Fibroblast of skin of back (primary cell): ENCODE measurements at regions not wholly inside any gene's neighbourhood (a gene's known extent, or its start where the extent isn't known, plus 50 kb on each side); places are given as distances from the start of the nearest gene placed in this dataset.
"Not testable (repeated sequence)": the region's sequence is repeated elsewhere in the genome, so short reads cannot be mapped to it uniquely, and the experiment has no call there.

Experiments used
- DNase-seq: peaks from one replicate; pipeline ENCODE4 v3.0.0-alpha.2; 2013

GRCh38 chr11:22567759-22568158 is 57.9 kb downstream of the FANCF start:
- DNase-seq, result no peak

GRCh38 chr11:22566293-22566692 is 59.3 kb downstream of the FANCF start:
- DNase-seq, result no peak

- DNase-seq, result no peak
Measured at GRCh38 chr11:22561283-22561682, 64.3 kb downstream of the FANCF start.

DNA sequence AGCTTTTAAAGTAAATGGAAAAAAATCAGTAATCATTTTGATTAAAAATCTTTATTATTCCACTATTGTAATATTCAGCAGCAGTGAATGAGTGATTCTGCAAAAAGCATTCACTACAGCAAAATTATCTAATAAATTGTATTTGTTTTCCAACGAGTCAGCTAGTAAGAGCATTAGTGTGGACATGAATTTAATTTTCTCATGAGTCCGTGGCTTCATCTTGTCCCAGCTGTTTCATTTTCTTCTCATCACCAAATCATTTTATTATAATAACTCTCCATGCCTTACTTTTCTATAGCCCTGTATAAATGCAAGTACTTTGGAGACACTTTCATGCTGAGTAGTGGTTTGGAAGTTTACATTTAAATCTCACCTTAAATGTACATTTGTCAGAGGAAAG is 66.2 kb downstream of the FANCF start:
- DNase-seq, result no peak

DNA sequence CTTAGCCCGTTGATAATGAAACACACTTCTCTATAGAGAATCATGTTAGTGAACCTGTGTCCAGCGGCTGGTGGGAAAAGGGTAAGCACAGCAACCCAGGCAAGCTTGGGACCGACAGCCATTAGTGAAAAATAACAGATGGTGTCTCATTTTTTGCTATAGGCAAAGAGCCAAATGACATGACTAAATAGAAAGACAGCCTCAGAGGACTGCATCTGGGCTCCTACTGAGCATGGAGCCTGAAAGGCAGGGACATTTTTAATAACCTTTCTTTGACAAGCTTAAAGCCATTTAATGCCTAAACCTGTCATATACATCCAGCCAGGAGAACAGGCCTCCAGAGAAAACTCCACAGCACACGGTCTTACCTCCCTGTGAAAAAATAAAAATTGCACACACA is 67.0 kb downstream of the FANCF start:
- peak; percentile 57 for DNase-seq

DNA sequence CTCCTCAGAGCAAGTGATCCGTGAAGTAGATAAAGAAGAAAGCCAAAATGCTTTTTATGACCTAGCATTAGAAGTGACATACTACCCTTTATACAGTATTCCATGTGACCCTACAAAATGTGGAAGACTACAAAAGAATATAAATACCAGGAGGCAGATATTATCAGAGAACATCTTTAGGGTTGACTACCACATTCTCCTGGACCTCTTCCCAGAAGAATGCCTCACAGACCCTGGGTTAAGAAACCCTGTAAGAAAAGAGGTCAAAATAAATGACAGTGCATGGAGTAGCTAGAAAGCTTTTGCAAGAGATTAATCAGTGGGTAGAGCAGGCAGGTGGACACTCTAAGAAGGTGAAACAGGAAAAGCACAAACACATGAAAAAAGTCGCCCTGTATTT is 69.2 kb downstream of the FANCF start:
- peak; percentile 2 for DNase-seq

GRCh38 chr11:22555881-22556280 is 69.7 kb downstream of the FANCF start:
- peak; percentile 69 for DNase-seq

GRCh38 chr11:22554221-22554620 is 71.4 kb downstream of the FANCF start:
- DNase-seq, result peak; percentile 2

DNA sequence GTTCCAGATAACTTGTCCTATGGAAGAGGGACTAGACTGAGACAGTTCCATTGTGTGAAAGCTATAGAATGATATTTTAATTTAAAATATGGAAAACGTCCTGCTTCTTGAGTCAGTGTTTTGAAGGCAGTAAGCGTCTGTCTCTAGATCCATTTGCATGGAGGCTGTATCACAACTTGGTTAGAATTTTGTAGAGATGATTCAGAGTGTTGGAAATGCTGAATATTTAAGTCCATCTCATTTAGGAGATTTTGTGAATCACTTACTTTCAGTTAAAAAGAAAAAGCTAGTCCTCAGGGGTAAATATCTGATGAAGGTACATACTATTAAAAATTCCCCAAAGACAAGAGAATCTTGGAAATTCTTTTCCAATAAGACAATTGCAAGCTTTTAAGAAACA is 72.7 kb downstream of the FANCF start:
- DNase-seq, result no peak

DNA sequence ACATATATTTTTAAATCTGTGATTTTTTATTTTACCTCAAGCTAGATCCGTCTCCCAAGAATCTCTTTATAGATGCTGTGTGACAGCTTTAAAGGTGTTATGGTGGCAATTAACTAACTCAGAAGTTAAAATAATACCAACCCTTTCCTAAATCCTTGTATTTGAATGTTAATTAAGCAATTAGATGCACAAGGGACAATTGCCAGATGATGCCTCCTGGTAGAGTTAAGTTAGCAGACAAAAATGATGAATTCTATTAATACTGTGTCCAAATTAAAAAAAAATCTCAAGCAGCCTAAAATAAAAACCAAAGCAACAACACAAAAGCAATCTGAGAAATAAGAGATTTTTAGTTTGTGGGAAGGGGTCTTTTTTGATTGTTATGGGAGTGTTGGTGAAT is 78.9 kb downstream of the FANCF start:
- DNase-seq, result no peak

DNA sequence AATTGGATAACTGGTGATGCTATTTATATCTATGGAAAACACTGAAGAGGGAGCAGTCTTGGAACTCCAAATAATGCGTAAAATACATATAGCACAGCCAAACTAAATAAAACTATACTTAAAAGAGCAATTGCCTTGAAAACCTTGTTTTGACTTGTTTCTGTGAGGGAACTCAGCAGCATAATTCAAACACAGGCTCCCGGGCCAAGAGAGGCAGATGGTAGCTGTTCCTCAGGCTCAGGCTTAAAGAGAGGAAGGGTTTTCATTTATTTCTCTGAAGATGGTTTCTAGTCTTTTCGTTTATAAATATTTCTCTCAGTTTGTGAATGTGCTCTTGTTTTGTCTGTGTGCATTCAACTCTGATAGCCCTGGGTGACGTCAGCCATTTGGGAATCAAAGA is 82.4 kb downstream of the FANCF start:
- DNase-seq, result no peak

GRCh38 chr11:22539821-22540256 is 85.8 kb downstream of the FANCF start:
- DNase-seq, result peak; percentile 34

GRCh38 chr11:22536071-22536470 is 89.6 kb downstream of the FANCF start:
- DNase-seq, result no peak

DNA sequence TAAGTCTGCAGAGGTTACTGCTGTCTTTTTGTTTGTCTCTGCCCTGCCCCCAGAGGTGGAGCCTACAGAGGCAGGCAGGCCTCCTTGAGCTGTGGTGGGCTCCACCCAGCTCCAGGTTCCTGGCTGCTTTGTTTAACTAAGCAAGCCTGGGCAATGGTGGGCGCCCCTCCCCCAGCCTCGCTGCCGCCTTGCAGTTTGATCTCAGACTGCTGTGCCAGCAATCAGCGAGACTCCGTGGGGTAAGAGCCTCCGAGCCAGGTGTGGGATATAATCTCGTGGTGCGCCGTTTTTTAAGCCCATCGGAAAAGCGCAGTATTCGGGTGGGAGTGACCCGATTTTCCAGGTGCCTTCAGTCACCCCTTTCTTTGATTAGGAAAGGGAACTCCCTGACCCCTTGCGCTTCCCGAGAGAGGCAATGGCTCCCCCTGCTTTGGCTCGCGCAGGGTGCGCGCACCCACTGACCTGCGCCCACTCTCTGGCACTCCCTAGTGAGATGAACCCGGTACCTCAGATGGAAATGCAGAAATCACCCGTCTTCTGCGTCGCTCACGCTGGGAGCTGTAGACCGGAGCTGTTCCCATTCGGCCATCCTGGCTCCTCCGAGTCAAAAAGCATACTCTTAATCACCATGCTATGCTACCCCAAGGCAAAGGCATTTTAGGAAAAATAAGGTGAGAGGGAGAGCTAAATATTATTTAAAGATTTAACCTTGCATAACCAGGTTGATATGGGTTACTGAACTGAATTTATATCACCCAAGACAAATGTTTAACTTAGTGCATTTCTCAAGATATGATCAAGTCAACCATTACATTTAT is 96.8 kb downstream of the FANCF start:
- DNase-seq, result not testable (repeated sequence)

GRCh38 chr11:22522225-22522624 is 103.4 kb downstream of the FANCF start:
- no peak for DNase-seq

GRCh38 chr11:22521226-22521625 is 104.4 kb downstream of the FANCF start:
- peak; percentile 77 for DNase-seq

DNA sequence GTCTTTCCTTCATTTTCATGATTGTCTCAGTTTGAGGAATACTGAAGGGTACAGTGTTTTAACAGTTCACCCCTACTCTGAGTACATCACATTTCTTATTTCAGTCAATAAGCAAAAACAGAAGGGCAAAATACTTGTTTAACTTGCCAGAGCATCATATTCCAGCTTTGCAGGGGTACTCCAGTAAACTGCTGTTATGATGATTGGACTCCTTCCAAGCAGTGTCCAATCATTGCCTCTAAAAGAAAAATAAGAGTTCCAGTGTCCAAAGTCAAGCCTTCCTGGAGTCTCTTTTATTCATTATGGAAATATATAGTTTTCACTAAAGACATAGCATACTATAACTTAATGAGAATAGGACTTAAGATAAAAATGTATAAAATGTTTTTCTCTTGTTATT is 105.1 kb downstream of the FANCF start:
- peak; percentile 35 for DNase-seq

DNA sequence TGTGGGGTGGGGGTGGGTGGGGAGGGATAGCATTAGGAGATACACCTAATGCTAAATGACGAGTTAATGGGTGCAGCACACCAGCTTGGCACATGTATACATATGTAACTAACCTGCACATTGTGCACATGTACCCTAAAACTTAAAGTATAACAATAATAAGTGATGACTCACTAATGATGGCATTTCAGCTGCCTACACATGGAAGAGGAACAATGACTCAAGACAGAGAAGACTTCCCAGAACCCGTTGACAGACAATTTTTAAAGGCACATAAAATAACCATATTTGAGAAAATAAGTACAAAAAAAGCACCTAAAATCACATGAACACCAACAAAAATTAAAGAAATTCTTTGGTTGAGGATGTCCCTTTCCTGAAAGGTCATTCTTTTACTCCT is 107.3 kb downstream of the FANCF start:
- peak; percentile 6 for DNase-seq

GRCh38 chr11:22516111-22516510 is 109.5 kb downstream of the FANCF start:
- no peak for DNase-seq

- DNase-seq, result no peak
Measured at GRCh38 chr11:22512457-22512856, 113.2 kb downstream of the FANCF start.

DNA sequence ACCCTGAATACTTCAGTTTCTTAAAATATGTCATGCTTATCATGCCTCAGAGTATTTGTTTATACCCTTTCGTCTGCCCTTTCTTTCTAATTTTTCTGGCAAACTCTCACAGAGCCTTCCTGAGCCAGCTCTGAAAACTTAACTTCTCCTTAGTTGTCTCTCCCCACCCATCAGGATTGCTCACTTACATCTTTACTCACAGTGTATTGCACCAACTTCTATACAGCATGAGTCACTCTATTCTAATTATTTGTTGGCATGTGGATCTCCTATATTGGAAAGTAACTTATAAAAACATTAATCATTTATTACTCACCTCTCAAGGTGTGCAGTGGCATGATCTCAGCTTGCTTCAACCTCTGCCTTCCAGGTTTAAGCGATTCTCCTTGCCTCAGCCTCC is 114.9 kb downstream of the FANCF start:
- DNase-seq, result peak; percentile 37

GRCh38 chr11:22510010-22510409 is 115.6 kb downstream of the FANCF start:
- DNase-seq, result no peak

- DNase-seq, result no peak
Measured at GRCh38 chr11:22508665-22509064, 117.0 kb downstream of the FANCF start.

DNA sequence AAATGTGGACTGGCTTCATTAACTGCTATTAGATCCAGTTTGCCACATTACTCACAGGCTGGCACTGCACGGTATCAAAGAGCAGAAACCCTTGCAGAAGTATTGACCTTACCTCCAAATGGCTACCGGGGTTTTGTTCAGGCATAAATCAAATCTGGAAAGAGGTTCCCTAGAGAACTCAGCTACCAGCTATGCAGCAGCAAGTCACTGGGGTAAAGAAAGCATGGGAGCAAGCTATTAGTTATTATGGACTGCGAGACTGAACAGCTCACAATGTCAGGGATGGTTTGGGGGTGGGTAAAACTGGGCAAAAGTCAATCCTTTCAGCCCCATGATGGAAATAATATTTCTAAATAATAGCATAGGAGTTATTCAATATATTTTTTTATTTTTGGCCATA is 128.1 kb downstream of the FANCF start:
- DNase-seq, result no peak
